Adrenal gland (tissue), 5 donors: ENCODE measurements at regions not wholly inside any gene's neighbourhood (a gene's known extent, or its start where the extent isn't known, plus 50 kb on each side); places are given as distances from the start of the nearest gene placed in this dataset.

Experiments
- CTCF ChIP-seq, 6 experiments: fragments of 450-650 bp in 4 of 6; fragments of 200-600 bp in 2 of 6; sonication (generic) in 1 of 6; IDR thresholded peaks; 1 replicate in 5 of 6; 2 replicates in 1 of 6; pipeline versions ENCODE4 v1.5.1 to v1.8.0; 2016 to 2021; ENCODE audit warnings: antibody characterized with exemption in 6 of 6, mild to moderate bottlenecking in 2 of 6, moderate library complexity in 1 of 6
- POLR2A ChIP-seq, 2 donors: fragments of 450-650 bp; IDR thresholded peaks; one replicate each; pipeline ENCODE4 v1.6.1; 2017; ENCODE audit warnings: antibody characterized with exemption in 2 of 2, mild to moderate bottlenecking in 2 of 2, moderate library complexity in 1 of 2
- donor health status: DM: no; HTN: no; CAD: no.

- TF ChIP-seq CTCF (IDR thresholded peaks at IDR 0.05) (no peak), POLR2A (IDR thresholded peaks at IDR 0.05) (no peak)
These were observed 52.6 kb upstream of the PDC start for GRCh38 chr1:186513526-186513925.
